HG02885 (cell line): ENCODE measurements at regions not wholly inside any gene's neighbourhood (a gene's known extent, or its start where the extent isn't known, plus 50 kb on each side); places are given as distances from the start of the nearest gene placed in this dataset.
"Not testable (repeated sequence)": the region's sequence is repeated elsewhere in the genome, so short reads cannot be mapped to it uniquely, and the experiment has no call there.

Source experiments
- ATAC-seq: cut with Tn5 transposase; IDR thresholded peaks from one replicate; pipeline ENCODE4 v1.9.1; 2021; ENCODE audit warnings: mild to moderate bottlenecking; ENCODE audit not compliant: unreplicated experiment, poor library complexity

DNA sequence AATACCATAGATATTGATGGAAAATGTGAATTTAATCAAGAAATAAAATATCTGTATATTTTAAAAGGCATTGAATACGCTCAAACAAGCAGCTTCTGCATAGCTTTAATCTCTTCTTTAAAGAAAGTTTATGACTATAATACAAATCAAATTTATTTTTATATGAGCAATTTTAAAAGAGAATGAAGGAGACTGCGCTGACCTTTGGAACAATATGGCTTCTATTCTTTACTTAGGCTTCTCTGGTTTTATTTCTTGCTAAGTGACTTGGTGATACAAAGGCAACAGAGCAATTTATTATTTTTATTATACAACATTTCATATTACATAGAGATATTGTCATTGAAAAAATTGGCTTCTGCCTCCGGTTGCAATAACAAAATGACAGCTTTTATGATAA, 776.7 kb downstream of the TBC1D32 start:
- ATAC-seq: no peak

DNA sequence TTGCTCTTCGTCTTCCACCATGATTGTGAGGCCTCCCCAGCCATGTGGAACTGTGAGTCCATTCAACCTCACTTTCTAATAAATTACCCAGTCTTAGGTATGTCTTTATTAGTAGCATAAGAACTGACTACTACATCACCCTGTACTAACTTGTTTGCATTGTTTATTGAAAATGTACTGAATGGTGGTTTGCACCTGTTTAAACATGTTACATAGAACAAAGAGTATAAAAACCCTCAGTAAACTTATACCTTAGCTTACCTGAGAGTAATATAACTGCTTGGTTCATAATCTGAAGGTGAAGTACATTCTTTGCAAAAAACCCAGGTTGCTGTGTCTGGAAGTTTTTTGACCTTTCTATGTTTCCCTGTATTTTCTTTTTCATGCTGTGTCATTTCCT, 777.8 kb downstream of the TBC1D32 start:
- no peak for ATAC-seq

DNA sequence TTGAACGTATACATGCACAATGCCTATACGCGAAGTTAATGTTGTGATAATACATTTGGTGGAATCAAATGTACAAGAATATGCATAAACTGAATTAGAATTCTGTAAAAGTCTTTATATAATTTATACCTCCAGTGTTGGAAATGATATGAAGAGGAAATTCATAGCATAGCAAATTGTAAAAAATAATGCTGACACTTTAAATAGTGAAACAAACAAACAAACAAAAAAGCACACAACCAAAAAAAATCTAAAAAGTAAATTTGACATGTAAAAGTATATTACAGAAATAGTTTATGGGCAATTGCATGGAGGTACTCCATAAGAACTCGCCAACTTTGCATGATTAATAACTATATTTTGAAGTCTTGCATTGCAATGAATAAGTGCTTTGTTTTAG, 780.9 kb downstream of the TBC1D32 start:
- no peak for ATAC-seq

DNA sequence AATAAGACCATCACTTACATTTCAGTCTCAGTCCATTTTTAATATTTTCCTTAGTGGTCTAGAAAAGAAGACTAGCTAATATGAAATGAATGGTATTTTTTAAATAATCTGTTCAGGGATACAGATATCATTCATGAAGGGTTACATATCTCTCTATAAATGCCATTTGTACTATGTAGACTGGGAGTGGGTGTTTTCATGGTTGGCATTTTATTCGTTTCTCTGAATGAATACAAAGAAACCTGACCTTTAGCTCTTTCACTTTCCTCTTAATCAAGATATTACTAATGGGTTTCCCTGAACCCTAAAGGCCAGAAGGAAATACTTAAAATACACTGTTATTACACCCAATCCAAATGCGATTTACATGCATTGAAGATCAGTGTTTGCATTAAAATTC, 788.9 kb downstream of the TBC1D32 start:
- ATAC-seq: no peak

DNA sequence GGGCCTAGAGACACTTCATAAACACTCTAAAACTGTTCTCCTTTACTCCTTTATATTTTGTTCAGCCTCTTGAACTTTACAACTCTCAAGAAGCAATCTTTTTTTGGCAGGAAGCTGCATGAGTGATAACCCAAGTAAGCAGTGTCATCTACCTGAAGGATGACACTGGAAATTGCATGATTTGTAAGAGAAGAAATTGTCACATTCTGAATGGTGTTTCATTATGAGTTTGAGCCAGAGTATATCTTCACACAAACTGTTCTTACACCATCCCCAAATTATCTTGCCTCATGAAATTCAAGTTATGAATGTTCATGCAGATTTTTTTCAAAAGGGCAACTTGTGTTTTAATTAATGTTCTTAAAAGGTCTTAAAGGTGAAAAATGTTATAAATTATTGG, 799.3 kb downstream of the TBC1D32 start:
- ATAC-seq: no peak

DNA sequence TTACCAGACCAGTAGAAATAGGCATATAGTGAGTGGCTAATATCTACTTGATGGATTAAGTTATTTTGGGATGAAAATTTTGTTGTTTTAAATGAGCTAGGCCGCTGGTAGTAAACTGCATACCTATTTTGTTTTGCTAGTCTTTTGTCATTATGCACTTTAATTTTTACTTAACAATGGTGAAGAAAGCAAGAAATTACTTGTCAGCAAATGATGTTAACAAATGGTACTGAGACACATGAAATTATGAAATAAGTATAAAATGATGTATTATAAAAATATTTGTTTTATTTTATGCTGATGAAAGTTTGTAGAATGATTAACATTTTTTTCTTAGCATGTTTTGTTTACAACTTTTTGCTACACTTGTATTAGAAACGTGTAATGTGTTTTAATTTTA, 807.7 kb downstream of the TBC1D32 start:
- ATAC-seq: no peak

DNA sequence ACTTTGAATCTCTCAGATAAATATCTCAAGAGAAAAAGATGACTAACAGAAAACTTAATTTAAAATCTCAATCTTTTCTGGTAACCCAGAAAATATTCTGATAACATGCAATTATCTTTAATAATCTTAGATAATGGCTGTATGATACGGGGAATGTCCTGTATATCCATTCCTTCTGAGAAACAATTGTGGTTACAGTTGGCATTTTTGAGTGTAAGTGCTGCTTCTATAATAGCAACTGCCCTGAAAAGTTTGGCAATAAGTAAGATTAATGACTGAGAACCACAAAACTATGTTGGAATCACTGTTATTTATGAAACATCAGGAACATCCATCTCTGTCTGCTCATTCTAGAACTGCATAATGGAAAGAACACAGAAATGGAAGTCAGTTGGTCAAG, 819.7 kb downstream of the TBC1D32 start:
- no peak for ATAC-seq

DNA sequence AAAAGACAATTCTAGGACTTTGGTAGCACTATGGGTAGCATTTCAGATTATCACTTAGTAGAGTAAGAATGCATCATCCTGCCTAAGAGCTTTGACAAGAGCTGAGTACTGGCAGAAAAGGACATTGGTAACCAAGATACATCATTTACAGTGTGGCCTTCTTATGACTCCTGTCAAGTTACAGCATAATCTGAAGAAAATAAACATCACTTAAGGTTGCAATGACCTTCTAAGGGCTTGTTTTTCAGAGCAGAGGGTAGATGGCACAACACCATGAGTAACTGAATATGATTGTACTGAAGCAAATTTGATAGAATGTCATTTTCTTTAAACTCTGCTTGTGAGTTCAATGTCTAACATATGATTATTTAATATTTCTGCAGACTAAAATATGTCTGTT, 822.6 kb downstream of the TBC1D32 start:
- no peak for ATAC-seq

DNA sequence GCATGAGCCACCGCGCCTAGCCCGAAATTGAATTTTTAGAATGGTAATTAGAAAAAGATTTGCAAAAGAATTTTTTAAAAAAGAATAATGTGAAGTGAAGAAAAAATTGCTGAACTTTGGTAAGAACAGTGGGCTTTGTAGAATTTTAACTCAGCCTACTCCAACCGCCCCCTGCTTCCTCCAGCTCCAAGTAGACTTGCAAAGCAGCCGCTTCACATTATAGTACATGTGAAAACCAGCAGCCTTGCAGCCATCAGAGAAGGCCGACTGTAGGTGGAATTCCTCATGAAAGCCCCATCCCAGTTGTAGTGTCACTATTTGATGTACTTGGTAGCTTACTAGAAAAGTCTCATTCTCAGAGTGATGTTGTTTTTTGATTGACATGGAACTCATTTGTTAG, 835.6 kb downstream of the TBC1D32 start:
- no peak for ATAC-seq

DNA sequence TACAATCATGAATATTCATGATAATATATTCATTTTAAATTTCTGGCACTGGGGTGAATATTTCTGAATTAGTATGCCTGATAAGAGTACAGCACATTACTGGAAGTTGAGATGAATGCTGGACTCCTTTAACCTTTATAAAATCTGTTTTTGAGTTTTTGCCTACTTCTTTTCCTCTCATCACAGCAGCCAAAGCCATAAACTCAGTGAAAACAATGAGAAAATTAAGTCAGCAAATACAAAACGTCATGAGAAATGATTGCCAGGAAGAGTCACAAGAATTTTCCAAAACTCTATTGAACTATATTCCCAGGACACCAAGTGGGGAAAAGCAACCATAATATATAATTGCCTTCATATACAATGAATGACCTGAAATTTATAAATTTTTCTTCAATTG, 837.6 kb downstream of the TBC1D32 start:
- no peak for ATAC-seq

DNA sequence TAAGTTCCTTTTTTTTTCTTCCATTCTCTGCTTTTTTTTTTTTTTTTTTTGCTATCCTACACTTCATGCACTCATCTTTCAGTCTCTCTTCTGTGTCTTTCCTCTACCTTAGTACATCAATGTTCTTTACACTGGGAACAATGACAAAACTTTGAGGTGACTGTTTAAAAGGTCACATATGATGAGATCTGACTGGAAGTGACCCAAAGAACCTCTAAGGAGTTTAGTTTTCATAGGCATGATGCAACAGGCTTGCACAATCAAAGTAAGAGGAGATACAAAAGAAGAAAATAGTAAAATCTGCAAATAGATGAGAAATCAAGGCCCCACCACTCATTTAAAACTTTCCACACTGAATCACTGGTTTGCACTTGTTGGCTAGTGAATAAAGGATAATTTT, 840.8 kb downstream of the TBC1D32 start:
- ATAC-seq: no peak

DNA sequence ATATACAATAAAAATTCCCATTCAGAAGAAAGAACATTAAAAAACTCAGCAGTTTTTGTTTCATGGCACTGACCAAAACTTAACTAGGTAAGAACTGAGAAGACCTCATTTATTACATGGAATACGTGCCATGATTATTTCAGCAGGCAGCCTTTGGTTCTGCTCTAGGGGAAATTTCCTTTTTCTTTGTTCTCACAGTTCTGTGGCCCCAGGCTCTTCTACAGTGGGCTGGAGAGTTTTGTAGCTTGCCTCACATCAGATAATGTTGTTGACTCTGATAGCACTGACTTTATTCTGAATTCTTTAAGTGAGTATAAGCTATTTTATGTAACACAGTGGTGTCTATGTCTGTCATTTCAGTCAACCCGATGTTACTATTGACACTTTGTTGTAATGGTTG, 844.3 kb downstream of the TBC1D32 start:
- no peak for ATAC-seq

DNA sequence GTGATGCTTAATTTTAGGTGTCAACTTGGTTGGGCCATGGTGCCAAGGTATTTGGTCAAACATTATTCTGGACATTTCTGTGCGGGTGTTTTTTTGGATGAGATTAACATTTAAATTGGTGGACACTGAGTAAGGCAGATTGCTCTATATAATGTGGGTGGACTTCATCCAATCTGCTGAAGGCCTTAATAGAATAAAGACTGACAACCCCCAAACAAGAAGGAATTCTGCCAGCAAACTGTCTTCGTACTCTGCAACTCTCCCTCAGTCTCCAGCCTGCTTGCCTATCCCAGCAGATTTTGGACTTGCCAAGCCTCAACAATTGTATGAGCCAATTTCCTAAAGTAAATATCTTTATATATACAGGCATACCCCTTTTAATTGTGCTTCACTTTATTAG, 850.1 kb downstream of the TBC1D32 start:
- ATAC-seq: no peak

DNA sequence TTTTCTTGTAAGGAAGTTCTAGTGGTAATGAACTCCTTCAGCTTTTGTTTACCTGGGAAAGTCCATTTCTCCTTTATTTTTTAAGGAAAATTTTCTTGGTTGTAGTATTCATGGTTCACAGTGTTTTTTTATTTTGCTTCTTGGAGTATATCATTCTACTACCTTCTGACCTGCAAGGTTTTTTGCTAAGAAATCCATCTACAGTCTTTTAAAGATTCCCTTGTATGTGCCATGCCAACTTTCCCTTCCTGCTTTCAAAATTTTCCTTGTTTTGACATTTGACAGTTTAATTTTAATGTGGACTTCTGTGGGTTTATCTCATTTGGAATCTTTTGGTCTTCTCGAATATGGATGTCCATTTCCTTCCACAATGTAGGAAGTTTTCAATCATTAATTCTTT, 855.6 kb downstream of the TBC1D32 start:
- ATAC-seq: no peak

DNA sequence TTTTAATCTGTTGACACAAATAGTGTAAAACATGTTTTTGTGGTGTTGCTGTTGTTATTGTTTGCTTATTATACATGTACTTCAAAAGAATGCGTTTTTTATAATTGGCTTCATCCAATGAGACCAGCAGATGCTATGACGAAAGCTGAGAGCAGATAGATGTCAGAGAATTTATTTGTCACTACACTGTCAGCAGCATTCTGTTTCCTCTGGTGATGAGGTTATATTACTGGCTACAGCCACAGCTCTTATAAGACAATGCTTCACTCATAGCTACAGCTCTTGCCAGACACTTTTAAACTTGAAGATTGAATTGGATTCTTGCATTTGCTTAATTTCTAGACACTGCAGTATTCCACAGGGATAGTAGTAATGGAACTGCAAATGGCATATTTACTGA, 860.5 kb downstream of the TBC1D32 start:
- no peak for ATAC-seq

DNA sequence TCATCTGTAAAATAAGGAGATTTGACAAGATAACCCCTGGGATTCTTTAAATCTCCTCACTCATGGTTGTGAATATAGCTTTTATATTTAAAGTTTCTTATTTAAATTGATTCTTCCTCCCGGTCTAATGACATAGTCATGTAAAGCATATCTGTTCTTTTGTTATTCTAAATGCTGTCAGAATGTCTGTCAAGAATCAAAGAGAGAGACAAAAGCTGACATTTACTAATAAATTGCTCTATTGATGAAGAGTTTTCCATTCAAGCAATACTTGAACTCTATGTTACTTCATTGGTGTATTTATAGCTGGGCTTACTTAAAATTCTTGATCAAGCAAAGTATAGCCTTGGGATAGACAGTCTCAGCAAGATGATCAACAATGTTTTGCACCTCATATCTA, 865.8 kb downstream of the TBC1D32 start:
- ATAC-seq: no peak

DNA sequence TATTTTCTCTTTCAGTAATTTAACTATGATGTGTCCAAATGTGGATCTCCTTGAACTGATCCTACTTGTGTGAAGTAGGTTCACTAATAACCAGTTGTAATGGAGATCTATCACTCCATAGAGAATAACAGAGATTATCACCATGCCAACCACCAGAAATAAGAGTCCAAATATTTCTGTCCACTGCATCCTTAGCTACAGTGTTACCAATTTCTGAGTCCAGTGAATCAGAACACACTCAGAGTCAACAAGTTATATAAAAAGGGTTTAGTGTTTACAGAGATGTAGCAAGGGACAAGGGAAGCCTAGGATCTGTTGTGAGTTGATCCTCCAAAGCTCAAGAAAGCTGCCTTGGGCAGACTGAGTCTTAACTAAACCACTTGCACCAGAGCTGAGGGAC, 882.8 kb downstream of the TBC1D32 start:
- ATAC-seq: no peak

DNA sequence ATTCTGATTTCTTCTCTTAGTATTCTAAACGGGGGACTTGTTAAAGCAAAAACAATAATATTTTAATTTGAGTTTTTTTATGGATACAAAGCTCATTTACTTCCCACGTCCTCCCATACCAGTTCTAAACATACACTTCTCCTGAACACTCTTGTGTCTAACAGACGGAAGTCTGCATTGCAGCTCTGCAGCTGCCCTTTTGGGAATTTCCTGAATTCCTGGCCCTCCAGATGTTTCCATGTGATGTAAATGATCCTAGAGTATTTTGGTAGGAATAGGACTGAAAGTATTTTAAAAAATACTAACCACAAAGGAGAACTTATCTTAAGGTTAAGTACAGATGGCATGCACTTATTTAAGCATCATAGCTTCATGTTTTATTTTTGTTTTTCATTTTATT, 886.7 kb downstream of the TBC1D32 start:
- no peak for ATAC-seq

DNA sequence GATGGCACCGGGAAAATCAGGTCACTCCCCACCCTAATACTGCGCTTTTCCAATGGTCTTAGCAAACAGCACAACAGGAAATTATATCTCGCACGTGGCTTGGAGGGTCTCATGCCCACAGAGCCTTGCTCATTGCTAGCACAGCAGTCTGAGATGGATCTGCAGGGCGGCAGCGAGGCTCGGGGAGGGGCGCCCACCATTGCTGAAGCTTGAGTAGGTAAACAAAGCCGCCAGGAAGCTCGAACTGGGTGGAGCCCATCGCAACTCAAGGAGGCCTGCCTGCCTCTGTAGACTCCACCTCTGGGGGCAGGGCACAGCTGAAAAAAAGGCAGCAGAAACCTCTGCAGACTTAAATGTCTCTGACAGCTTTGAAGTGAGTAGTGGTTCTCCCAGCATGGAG, 901.4 kb downstream of the TBC1D32 start:
- ATAC-seq: not testable (repeated sequence)

DNA sequence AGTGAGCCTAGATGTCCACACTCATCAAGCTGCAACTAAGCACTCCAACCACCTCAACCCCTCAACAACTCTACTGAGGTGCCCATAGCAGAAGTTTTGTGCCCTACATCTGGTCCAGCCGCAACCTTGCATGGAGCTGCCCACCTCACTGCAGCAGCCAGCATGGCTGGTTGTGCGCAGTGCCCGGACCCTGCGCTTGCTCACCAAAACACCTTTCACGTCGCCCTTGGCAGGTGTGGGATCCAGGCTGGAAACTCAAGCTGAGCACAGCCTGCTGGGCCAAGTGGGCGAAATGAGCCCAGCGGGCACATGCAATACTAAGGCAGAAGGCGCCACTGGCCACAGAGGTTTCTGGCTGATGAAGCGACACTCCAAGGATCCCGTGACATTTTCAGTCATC, 902.4 kb downstream of the TBC1D32 start:
- no peak for ATAC-seq

DNA sequence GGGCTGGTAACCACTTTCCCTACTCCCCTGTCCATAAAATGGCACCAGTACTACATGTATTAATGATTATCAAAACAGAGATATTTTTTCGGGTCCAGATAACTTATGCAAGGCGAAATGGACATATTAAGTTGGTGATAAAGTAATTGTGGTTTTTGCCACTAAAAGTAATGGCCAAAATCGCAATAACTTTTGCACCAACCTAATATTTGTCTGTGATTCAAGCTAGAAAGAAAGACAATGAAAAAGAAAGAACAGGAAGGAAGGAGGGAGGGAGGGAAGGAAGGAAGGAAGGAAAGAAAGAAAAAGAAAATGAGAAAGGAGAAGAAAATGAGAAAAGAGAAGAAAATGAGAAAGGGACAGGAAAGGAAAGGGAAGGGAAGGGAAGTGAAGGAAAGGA, 922.9 kb downstream of the TBC1D32 start:
- no peak for ATAC-seq

DNA sequence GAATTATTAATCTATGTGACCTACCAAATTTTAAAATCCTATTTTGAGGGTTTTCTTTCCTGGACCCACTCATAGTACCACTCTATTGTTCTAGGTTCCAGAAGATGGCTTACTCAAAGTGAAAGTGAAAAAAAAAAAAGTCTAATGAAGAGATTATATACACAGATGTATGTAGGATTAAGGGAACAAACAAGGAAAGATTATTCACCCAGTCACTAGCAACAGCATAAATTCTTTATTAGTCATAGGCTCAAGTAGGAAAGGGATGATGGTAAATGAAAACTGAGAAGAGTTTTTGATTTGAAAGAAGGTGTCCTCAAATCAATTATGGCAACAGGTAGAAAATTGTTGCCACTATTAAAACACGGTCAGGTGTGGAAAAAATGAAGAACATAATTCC, 923.7 kb downstream of the TBC1D32 start:
- ATAC-seq: no peak

DNA sequence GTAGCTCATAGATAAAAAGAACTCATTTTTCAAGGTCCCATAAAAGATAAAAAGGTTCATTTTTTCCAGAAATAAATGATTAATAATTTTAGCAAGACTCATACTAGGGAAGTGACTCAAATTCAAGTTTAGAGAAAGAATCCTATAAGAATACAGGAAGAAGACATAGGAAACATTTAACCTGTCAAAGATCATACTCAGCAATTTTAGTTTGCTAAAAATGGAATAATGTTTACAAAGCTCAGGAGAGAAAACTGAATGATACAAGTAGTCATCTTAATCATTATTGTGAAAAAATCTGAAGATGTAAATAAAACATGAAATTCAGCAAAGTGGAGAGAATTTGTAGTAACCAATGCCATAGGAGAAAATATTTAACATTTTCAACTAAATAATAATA, 926.6 kb downstream of the TBC1D32 start:
- no peak for ATAC-seq
